Smooth muscle cell (in vitro differentiated cells): ENCODE measurements at regions not wholly inside any gene's neighbourhood (a gene's known extent, or its start where the extent isn't known, plus 50 kb on each side); places are given as distances from the start of the nearest gene placed in this dataset.

Source experiments
- DNase-seq: peaks from one replicate; lab custom pipeline; 2025; ENCODE audit not compliant: unreplicated experiment; lab: John Stamatoyannopoulos, UW
- H2AFZ ChIP-seq: fragments of 200-600 bp; sonication (generic); 2 replicates; pipeline ENCODE4 v1.6.0; 2016; ENCODE audit warnings: antibody characterized with exemption, low read depth, mild to moderate bottlenecking
- H3F3A ChIP-seq: fragments of 200-600 bp; sonication (generic); 2 replicates; pipeline ENCODE4 v1.6.0; 2017; ENCODE audit warnings: antibody characterized with exemption, low read depth
- H3K27ac ChIP-seq: fragments of 200-600 bp; sonication (generic); 2 replicates; pipeline ENCODE4 v1.5.1; 2016; ENCODE audit warnings: low read depth, mild to moderate bottlenecking
- H3K27me3 ChIP-seq: fragments of 200-600 bp; sonication (generic); 2 replicates; pipeline ENCODE4 v1.6.1; 2016; ENCODE audit warnings: low read depth, mild to moderate bottlenecking
- H3K36me3 ChIP-seq: fragments of 200-600 bp; sonication (generic); 2 replicates; pipeline ENCODE4 v1.5.1; 2016; ENCODE audit warnings: low read depth
- H3K4me1 ChIP-seq: fragments of 200-600 bp; sonication (generic); 2 replicates; pipeline ENCODE4 v1.5.1; 2016; ENCODE audit warnings: low read depth
- H3K4me2 ChIP-seq: fragments of 200-600 bp; sonication (generic); 2 replicates; pipeline ENCODE4 v1.6.0; 2016; ENCODE audit warnings: mild to moderate bottlenecking
- H3K4me3 ChIP-seq: fragments of 200-600 bp; sonication (generic); 2 replicates; pipeline ENCODE4 v1.5.1; 2016; ENCODE audit warnings: mild to moderate bottlenecking
- H3K79me2 ChIP-seq: fragments of 200-600 bp; sonication (generic); 2 replicates; pipeline ENCODE4 v1.6.0; 2016; ENCODE audit warnings: low read depth, mild to moderate bottlenecking
- H3K9ac ChIP-seq: fragments of 200-600 bp; sonication (generic); 2 replicates; pipeline ENCODE4 v1.6.0; 2016; ENCODE audit warnings: low read depth
- H3K9me3 ChIP-seq: fragments of 200-600 bp; sonication (generic); replicated peaks from 2 replicates; pipeline ENCODE4 v1.5.1; 2016; ENCODE audit warnings: low read depth
- H4K20me1 ChIP-seq: fragments of 200-600 bp; sonication (generic); 2 replicates; pipeline ENCODE4 v1.6.0; 2016; ENCODE audit warnings: low read depth
- WGBS: methylation state at CpG from one replicate; pipeline ENCODE4 v1.1.7; 2016; ENCODE audit warnings: low lambda C conversion rate; 5-methylcytosine and 5-hydroxymethylcytosine counted together
- TF ChIP-seq, protein P1 (sequence below): fragments of 200-600 bp; sonication (generic); IDR thresholded peaks from 2 replicates; pipeline ENCODE4 v1.5.1; 2017; ENCODE audit warnings: borderline replicate concordance, mild to moderate bottlenecking, antibody characterized with exemption; ENCODE audit not compliant: insufficient read depth, poor library complexity, severe bottlenecking

DNA sequence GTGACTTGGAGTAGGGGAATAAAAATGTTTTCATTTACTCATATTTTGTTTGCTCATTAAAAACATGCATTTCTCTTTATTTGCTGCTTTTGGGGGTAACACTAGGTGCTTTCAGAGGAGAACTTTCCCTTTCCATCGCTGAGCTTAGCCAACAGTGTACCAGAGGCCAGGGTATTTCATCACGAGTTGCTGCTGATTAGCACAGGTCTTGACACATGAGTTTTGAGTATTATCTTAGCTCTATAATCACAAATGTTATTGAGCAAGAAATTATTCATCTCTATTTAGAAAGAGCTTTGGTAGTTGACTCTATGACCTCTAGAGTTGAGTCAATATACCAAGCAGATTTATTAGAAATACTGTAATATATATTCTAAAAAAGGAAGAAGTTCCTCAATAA, 375.9 kb downstream of the NXPH1 start:
- Histone ChIP-seq H3K36me3 (no peaks in the 10 kb centered on the region), H3K9ac (no peak overlapping the region), H4K20me1 (no peaks in the 10 kb centered on the region), H3K79me2 (no peaks in the 10 kb centered on the region), H3K4me1 (no peaks in the 10 kb centered on the region), H2AFZ (no peak overlapping the region), H3K27ac (no peak overlapping the region), H3K4me3 (no peak overlapping the region), H3K27me3 (no peaks in the 10 kb centered on the region), H3K4me2 (no peak overlapping the region), H3F3A (no peaks in the 10 kb centered on the region), H3K9me3 (no peaks in the 10 kb centered on the region)
- TF ChIP-seq, protein P1, sequence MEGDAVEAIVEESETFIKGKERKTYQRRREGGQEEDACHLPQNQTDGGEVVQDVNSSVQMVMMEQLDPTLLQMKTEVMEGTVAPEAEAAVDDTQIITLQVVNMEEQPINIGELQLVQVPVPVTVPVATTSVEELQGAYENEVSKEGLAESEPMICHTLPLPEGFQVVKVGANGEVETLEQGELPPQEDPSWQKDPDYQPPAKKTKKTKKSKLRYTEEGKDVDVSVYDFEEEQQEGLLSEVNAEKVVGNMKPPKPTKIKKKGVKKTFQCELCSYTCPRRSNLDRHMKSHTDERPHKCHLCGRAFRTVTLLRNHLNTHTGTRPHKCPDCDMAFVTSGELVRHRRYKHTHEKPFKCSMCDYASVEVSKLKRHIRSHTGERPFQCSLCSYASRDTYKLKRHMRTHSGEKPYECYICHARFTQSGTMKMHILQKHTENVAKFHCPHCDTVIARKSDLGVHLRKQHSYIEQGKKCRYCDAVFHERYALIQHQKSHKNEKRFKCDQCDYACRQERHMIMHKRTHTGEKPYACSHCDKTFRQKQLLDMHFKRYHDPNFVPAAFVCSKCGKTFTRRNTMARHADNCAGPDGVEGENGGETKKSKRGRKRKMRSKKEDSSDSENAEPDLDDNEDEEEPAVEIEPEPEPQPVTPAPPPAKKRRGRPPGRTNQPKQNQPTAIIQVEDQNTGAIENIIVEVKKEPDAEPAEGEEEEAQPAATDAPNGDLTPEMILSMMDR = no peak
- no peak for DNase-seq
- WGBS = 78% methylated on average over 2 of the region's 2 CpGs

DNA sequence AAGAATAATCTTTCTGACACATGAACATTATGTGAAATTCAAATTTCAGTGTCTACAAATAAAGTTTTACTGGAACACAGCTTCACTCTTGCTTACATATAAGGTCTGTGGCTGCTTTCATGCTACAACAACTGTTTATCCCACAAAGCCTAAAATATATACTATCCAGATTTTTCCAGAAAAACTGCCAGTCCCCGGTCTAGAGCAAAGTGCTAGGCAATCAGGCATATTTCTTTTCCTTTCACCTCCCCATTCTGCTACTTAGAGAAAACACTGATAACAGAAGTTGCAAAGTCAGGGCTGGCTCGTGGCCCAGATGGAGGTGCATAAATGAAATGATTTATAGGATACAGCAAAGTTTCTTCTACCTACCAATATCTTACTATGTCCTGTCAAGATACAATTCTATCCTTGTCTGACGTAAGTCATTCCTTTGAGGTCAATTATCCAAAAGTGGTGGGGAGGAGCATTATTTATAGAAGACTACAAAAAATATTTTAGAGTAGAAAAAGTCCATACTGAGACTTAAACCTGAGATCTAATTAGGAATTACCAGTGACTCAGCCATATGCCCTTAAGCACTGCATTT, 384.1 kb downstream of the NXPH1 start:
- no peak for DNase-seq
- Histone ChIP-seq H4K20me1 (no peaks in the 10 kb centered on the region), H3K9me3 (no peaks in the 10 kb centered on the region), H3K4me1 (no peaks in the 10 kb centered on the region), H3K9ac (no peak overlapping the region), H3K36me3 (no peaks in the 10 kb centered on the region), H3K27ac (no peak overlapping the region), H3K27me3 (no peaks in the 10 kb centered on the region), H3K79me2 (no peaks in the 10 kb centered on the region), H3F3A (no peaks in the 10 kb centered on the region), H2AFZ (no peak overlapping the region), H3K4me3 (no peak overlapping the region), H3K4me2 (no peak overlapping the region)
- TF ChIP-seq, protein P1 = no peak
- 50% methylated on average over 3 of the region's 3 CpGs for WGBS

DNA sequence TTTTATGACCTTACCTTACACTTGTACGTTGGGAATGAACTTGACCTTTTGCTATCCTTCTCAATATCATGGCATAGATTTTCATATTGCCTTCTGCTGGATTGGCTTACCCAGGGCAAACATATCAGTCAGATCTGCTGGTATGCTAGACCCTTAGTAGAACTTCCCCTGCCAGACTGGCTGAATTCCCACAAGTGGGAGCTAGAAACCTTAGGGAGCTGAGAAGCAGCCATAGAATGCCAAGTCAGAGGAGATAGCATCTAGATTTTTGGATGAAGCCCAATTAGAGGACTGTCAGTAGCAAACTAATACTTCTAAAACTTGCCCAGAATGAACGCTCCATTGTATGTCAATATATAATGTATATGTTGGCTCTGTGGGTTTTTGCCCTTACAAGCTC, 385.0 kb downstream of the NXPH1 start:
- Histone ChIP-seq H2AFZ (no peak overlapping the region), H3K4me3 (no peak overlapping the region), H3K9me3 (no peaks in the 10 kb centered on the region), H3K4me1 (no peaks in the 10 kb centered on the region), H3K27ac (no peak overlapping the region), H3K27me3 (no peaks in the 10 kb centered on the region), H3K36me3 (no peaks in the 10 kb centered on the region), H3K9ac (no peak overlapping the region), H3K79me2 (no peaks in the 10 kb centered on the region), H4K20me1 (no peaks in the 10 kb centered on the region), H3F3A (no peaks in the 10 kb centered on the region), H3K4me2 (no peak overlapping the region)
- WGBS = 93% methylated on average over 2 of the region's 2 CpGs
- no peak for DNase-seq
- TF ChIP-seq, protein P1 = no peak

DNA sequence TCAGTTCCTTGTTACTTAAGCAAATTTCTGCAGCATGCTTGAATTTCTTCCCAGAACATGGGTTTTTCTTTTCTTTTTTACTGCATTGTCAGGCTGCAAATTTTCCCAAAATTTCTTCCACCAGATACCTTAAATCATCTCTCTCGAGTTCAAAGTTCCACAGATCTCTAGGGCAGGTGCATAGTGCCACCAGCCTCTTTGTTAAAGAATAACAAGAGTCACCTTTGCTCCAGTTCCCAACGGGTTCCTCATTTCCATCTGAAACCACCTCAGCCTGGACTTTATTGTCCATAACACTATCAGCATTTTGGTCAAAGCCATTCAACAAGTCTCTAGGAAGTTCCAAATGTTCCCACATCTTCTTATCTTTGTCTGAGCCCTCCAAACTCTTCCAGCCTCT, 389.2 kb downstream of the NXPH1 start:
- no peak overlapping the region for H3K9ac ChIP-seq
- no peaks in the 10 kb centered on the region for H4K20me1 ChIP-seq
- H3K27me3 ChIP-seq = no peaks in the 10 kb centered on the region
- no peak for DNase-seq
- WGBS = 74% methylated on average over 2 of the region's 2 CpGs
- TF ChIP-seq, protein P1 = no peak
- H3K4me3 ChIP-seq = no peak overlapping the region
- no peaks in the 10 kb centered on the region for H3F3A ChIP-seq
- H3K27ac ChIP-seq = no peak overlapping the region
- no peak overlapping the region for H2AFZ ChIP-seq
- no peaks in the 10 kb centered on the region for H3K4me1 ChIP-seq
- H3K4me2 ChIP-seq = no peak overlapping the region
- no peaks in the 10 kb centered on the region for H3K9me3 ChIP-seq
- H3K79me2 ChIP-seq = no peaks in the 10 kb centered on the region
- H3K36me3 ChIP-seq = no peaks in the 10 kb centered on the region
